AG08396 (cell line): ENCODE measurements at regions not wholly inside any gene's neighbourhood (a gene's known extent, or its start where the extent isn't known, plus 50 kb on each side); places are given as distances from the start of the nearest gene placed in this dataset.
"Not testable (repeated sequence)": the region's sequence is repeated elsewhere in the genome, so short reads cannot be mapped to it uniquely, and the experiment has no call there.

ENCODE experiments used
- DNase-seq: peaks from one replicate; pipeline ENCODE4 v3.0.0; 2012; ENCODE audit warnings: low spot score, mixed read lengths

DNA sequence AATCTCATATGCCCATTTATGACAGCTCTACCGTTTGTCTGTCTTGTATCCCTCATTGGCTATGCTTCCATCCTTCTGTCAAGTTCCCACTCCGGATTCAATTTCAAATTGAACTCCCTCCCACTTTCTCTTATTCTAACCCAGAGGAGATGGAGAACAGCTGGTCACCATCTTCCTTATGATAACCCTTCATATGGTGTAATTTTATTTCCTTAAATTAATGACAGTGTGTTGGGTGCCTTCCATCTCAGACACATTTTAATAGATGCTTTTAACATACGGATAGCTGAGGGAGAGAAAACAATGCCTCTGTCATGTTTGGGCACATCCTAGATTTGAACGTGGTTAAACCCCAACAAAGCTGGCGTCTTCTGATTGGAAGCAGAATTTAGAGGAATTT is 103.0 kb upstream of the PLXNA2 start:
- DNase-seq = no peak

DNA sequence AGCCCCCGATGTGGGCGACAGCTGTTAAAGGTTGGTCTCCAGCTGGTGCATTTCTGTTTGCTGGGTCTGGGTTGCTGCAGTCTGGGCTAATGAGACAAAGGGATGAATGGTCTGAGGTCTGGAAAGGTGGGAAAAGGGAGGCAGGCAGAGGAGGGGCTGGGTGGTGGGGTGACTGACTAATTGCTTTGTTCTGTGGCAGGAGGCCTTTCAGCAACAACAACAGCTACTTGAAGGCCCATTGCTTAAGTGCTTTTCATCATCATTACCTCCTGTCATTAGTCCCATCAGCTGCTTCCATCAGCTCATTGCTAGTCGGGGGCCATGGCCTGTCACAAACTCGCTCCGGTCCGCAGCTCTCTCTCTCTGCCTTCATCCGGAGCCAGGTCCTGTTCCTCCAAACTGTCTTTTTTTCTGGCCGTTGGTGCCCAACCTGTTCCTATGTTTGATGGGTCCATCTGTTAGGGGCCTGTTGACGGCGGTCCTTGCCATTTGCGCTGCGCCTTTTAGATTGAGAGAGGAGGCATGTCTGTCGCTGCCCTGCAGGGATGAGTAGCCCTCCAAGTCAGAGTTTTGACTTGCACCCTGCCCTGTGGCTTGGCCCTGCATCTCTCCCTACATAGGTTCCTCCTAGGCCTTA is 105.6 kb upstream of the PLXNA2 start:
- DNase-seq = no peak

DNA sequence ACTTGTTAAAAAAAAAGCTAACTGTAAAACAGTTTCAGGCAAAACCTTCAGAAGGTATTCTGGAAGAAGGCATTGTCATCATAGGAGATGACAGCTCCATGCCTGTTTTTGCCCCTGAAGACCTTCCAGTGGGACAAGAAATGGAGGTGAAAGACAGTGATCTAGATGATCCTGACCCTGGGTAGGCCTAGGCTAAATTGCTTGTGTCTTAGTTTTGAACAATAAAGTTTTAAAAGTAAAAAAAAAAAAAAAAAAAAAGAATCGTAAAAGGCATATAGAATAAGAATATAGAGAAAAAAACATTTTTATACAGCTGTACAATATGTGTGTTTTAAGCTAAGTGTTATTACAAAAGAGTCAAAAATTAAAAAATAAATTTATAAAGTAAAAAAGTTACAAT is 106.6 kb upstream of the PLXNA2 start:
- DNase-seq = no peak

DNA sequence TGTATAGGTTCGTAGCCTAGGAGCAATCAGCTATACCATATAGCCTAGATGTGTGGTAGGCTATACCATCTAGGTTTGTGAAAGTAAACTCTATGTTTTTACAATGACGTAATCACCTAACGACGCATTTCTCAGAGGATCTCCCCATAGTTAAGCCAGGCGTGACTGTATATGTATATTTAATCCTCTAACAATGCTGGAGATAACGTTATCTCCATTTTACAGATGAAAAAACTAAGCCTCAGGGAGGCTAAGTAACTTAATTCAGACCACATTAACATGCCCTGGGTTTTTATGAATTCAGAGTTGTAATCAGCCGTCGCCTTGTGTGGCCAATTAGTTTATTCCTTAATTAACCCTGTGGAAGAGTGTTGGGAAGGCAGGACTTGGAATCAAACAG is 107.7 kb upstream of the PLXNA2 start:
- DNase-seq = no peak

DNA sequence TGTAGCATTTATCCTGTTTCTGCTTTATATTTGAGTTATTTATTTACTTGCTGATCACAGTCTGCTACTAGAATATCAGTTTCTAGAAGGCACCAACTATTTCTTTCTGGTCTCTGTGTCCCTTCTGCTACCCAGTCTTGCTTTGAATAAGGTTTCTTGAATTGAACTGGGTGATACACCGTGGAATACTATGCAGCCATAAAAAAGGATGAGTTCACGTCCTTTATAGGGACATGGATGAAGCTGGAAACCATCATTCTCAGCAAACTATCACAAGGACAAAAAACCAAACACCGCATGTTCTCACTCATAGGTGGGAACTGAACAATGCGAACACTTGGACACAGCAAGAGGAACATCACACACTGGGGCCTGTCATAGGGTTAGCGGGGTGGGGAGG is 109.6 kb upstream of the PLXNA2 start:
- DNase-seq = not testable (repeated sequence)

DNA sequence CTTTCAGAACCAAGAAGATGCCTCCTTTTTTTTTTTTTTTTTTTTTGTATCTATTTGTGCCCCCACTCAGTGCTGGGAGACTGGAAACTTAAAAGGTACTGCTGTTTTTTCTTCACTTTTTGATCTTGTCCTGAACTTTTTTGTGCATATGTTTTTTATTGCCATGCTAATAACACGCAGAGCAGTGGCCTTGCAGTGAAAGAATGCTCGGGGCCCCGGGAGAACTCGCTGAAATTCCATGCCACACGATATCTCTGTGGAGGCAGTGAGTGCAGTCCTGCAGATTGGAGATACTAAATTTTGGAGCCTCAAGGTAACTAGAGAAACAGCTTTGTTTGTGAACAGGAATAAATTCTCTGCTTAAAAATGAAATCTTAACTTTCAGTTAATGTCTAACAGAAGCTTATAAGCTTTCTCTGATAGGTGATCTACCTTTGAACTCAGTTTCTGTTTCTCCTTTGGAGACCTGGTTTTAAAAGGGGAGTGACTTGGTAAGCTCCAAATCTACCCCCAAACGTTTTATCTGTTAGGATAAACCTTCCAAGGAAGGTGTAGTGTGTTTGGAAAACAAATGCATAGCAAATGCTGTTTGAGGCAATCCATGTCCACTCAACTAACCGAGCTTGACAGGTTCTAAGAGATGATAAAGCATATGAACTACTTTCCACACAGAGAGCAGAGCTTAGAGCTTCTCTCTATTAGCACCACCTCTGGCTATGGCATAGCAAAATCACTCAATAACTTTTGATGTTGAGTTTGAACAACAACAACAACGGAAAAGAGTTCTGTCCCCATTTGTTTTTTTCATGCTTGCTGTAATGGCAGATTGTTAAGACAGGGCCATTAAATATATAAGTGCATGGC is 113.7 kb upstream of the PLXNA2 start:
- no peak for DNase-seq

DNA sequence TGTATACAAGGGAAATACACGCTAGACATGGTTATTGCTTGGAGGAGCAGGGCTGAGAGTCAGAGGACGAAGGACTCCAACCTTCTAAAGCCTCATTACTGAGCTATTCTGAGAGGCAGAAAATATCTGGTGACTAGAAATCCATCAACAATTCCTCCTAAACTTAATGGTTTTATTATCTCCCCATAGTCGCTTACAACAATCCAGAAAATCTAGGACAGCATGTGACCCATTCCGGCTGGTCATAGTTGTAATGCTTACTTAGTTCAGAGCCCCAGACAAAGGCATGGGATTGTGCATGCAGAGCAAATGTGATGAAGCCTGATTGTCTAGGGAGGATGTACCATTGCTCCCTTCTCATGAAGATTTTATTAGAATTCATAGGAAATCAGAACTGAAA is 114.5 kb upstream of the PLXNA2 start:
- DNase-seq = no peak

DNA sequence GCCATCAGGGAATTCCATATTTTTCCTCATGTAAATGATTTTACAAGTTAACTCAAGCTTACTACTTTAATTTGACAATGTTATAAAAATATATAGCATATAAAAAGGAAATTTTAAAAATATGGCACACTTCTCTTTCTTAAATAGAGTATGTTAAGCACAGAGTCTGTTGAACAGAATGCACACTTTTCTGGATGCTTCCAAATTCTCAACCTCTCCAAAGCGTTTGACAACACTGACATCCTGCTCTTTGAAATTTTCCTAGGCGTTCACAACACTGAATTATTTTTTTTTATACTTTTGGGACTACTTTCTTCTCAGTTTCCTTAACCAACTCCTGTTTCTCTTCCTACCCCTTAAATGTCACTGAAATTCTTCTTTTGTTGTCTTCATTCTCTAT is 117.8 kb upstream of the PLXNA2 start:
- no peak for DNase-seq

DNA sequence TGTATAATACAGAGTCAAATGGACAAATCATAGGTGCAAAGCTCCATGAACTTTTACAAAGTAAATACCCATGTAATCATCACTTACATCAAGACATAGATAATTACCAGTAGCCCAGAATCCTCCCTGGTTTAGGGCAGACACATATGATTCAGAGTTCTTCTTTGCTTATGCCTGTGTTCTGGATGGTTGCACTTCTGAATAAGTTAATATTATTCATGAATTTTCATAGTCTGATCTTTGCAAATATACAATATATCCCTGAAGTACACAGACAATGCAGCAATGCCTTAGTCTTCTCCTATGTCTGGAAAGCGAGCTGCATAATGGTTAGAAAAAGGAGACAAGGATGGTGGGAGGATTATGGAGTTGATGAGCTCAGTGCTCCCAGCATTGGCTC is 122.4 kb upstream of the PLXNA2 start:
- no peak for DNase-seq

DNA sequence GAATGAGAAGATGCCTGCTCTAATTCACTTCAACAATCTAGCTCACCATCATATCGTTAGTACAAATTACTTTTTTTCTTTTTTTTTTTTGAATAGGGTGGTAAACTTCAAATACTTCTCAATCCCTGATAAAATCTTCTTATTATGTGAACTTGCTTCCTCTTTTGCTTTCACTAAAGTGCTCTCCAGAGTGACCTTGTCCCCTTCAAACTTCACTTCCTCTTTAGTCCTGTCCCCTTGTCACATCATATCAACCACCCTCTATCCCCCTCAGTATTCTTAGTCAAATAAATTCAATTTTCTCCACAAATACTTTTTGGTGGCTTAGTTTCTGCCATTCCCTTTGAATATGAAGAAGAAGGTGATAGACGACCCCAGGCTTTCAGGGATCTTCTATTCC is 124.9 kb upstream of the PLXNA2 start:
- no peak for DNase-seq

DNA sequence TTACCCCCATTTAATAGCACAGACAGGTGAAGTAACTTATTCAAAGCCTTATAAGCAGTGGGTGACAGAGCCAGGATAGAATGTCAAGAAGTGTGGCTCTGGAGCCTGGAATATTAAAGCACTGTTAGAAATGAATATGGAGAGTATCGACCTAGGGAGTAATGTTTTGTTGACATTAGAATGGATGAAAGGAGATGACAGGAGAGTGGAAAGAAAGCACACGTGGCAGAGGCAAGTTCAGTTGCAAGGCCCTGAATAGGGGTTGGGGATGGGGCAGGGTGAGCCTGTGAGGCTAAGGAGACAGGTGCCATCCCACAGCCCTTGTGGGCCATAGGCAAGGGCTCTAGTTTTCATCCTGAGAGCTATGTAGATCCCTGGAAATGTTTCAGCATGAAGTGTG is 125.5 kb upstream of the PLXNA2 start:
- no peak for DNase-seq

DNA sequence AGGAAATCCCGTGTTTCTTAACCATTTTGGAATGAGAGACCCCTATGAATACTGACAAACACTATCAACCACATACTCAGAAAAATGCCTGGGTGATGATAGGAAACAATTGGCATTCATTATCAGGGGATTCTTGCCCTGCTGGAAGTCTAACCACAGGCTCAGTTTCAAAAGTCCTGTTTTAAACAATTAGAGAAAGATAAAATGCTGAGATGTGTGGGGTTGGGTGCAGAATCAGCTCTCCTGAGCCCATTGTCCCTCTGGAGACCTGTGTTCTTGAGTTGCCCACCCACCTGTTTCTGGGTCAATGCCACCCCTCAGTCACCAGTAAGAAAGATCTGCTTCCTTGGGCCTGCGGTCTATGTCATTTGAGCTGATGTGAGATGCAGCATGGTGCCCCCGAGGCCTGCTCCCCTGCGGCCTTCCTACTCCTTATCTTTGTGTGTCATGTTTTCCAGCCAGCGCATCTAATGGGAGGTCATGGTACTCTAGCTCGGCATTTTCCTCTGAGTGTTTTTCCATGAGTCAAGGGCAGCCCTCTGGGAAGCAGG is 130.3 kb upstream of the PLXNA2 start:
- no peak for DNase-seq

DNA sequence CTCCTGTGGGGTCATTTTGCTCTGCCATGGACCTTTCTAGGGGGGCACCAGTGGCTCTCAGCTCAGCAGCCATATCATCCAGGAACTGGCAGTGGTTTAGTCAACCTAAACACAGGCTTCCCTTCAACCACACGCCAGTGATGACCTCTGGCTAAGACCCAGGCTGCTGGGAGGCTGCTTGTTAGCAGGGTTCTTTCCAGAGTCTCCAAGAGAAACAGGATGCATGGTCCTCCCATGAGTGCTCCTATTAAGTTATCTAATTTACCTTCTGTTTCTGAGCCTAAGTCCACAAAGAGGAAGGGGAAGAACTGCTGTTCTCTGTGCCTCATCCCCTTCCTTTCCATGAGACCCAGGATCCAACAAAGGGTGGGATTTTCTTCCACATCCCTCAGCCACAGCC is 137.3 kb upstream of the PLXNA2 start:
- no peak for DNase-seq

DNA sequence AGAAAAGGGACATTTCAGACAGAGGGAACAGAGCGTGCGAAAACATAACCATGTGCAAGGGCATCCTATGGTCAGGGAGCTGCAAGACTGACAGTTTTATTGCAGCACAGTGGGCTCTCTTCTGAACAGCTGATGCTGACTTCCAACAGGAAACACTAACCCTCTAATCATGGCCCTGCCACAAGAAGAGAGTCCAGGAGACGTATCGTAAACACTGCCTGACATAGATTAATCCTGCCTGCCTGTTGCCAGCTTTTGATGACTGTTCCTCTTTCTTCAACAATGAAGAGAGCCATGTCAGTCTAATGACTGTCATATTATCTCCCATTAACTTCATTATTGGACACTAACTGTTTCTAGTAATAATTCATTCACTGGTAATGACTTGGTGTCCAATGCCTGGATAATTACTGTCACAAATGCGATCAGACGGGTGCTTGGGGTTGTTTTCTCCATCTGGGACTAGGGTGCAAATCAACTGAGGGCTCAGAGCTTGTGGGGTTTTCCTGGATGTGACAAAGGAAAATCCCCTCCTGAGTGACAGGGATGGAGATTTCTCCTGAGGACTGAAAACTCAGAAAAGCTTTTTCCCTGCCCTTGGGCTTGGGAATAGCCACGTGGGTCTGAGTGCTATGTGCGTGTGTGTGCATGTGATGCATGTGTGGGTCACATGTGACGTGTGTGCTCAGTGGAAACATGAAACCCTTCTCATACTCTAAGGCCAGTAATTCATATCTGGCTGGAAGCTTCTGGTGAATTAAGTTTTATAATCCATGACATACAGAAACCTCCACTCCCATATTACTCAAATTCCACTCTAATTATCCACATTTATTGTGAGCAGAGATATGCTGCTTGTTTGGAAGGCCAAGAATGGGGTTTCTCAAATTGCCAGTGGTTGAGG is 144.0 kb upstream of the PLXNA2 start:
- DNase-seq = no peak

DNA sequence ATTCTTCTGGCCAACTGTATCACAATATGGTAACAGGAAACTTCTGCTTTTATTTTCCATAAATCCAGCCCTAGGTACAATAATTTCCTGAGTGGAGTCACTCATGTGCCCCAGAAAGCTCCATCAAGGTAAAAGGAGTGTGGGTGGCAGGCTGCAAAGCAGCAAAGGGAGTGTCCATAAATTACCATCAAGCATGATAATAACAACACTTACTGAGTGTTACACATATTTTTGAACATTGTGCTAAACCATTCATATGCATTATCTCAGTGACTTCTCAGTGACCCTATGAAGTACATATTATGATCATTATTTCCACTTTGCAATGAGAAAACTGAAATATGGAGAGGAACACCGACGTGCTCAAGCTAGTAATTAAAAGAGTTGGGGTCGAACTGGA is 149.2 kb upstream of the PLXNA2 start:
- no peak for DNase-seq

DNA sequence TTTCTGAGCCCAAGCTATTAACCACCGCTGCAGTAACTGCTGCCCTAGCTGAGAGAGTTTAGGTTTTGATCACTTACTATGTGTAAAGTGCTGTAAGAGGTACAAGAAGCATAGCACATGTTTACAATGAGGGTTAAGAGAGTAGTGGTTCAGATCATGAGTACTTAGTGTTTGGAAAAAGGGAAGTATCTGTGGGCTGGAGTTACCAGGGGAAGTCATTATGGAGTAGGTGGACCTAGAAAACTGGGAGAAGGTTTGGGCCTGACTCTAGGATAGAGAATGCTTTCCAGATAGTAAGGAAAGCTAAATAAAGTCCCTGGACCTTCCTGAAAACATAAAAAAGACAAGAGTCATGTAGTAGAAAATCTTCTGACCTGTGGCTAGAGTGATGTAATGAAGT is 149.6 kb upstream of the PLXNA2 start:
- no peak for DNase-seq

DNA sequence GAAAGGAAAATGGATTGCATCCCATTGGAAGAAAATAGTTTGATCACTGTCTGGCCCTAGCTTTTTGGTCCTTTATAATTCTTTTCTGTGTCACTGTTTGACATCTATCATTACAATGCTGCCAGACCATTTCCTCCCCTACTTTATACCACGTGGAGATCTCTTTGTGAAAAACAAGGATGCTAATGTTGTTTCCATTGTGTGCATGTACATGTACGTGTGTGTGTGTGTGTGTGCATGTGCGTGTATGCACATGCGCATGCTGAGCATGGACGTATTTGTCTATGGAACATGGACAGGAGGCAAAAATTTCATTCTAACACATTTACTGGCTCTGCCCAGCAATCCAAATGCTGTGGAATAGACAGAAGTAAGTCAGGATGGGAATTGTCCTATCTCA is 153.1 kb upstream of the PLXNA2 start:
- no peak for DNase-seq

DNA sequence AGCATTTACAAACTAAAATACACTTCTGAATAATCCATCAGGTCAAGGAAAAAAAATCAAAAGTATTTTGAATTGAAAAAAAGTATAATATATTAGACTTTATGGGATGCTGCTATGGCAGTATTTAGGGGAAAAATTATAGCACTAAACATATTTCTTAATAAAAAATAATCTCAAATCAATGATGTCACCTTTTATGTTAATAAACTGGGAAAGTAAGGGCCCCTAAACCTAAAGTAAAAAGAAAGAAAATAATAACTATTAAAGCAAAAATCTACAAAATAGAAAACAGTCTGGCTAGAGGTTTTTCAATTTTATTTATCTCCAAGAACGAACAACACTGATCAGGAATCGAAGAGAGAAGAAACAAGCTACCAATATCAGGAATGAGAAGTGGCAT is 160.8 kb upstream of the PLXNA2 start:
- no peak for DNase-seq

DNA sequence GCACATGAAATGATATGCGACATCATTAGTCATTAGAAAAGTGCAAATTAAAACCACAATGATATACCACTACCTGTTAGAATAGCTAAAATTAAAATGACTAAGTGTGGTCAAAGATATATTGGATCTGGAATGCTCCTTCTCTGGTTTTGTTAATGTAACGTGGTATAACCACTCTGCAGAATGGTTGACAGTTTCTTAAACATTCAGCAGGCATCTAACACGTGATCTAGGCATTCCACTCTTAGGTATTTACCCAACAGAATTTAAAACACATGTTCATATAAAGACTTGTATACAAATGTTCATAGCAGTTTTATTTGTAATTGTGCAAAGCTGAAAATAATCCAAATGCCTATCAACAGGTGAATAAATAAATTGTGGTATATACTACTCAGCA is 165.0 kb upstream of the PLXNA2 start:
- DNase-seq = no peak

DNA sequence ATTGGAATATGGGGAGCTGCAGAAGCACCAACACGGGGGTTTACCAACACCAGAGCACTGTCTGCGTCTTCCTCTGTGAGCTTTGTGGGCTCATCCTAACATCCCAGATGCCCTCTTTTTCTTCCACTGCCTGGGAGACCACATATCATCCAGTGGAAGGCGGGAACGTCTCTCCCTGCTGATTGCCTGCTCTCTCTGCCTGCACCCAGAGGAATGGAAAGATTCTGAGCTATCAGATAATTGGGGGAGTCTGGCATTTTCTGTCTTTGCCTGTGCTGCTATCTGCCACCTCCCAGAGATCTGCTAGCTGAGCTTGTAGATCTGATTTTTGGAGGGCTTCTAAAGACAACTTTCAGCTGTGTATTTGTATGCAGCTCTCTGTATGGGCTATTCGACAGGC is 166.2 kb upstream of the PLXNA2 start:
- no peak for DNase-seq

DNA sequence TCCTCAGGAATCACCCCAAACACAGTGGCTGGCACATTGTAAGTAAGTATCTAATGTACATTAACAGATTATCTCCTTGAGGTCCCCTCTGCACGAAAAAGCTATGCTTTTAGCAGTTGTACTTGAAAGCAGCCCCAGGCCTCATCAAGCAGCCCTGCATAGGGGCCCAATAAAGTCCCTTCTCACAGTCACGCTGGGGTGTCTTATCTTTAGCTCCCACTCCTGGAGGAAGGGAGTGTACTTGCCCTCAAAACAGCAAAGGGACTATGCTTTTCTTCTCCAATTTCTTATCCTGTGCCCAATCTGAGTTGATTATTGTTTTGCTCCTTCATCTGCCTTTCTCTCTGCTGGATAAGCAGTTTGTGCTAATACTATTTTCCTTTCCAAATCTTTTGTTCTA is 168.8 kb upstream of the PLXNA2 start:
- no peak for DNase-seq

DNA sequence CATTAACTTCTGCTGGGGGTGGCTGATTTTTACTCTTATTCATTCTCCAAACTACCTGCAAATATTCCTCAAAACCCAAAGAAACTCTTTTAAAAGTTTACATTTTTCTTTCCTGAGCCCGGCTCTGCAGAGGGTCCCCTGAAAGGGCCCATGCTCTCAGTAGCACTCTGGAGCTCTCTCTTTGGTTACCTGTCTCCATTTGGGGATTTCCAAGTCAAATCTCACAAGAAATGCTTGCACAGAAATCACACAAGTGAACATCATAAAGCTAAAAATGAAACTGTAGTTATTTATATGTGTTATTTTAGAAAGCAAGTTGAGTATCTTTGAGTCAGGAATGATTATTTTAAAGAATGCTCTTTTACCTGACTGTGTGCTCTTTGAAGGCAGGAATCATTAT is 174.5 kb upstream of the PLXNA2 start:
- no peak for DNase-seq
